T-helper 1 cell treated with Interleukin-12 subunit alpha and Interleukin-12 subunit beta and Interleukin-4 antibody, amounts not matched to agents 30 ng/mL and 1 ng/mL, for 36 hours (primary cell): ENCODE measurements at regions not wholly inside any gene's neighbourhood (a gene's known extent, or its start where the extent isn't known, plus 50 kb on each side); places are given as distances from the start of the nearest gene placed in this dataset.

ENCODE experiments used
- intact Hi-C: fragments of 100-400 bp; cut with micrococcal nuclease; formaldehyde crosslinking; loops from one replicate; pipeline ENCODE4 v1.15.1; 2024

DNA sequence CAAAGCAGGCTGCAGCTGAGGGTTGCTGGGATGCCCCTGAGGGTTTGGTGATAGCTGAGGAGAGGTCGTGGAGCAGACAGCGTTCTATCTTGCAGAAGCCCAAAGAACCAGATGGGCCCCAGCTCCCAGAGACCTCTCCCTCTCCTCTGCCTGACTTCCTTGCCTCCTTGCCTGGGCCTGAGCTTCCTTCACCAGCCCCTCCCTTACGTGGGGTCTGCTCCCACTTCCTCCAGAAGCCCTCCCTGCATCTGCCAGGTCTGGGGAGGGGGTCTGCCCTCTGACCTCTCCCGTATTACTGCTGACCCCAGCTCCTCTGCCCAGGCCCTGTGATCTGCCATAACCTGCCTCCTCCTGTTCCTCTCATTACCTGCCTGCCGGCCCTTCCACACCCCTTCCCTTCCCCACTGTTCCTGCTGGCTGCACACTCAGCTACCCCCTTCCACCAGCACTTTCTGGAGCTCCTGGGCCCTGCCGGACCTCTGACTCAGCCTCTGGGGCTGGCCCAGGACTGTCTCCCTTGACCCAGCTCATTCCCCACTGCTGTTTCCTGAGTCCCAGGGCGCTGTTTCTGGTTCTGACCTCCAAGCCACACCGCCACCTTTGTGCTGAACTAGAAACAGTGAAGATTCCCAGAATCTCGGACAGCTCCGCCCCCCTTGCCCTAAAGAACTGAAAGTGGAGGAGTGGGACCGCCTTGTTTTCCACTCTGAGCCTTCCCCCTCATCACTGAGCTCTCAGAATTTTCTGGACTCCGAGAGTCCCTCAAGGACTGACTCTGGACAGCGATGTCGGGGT is 237.7 kb upstream of the C1orf174 start:
- intact Hi-C loops: no loop called here

DNA sequence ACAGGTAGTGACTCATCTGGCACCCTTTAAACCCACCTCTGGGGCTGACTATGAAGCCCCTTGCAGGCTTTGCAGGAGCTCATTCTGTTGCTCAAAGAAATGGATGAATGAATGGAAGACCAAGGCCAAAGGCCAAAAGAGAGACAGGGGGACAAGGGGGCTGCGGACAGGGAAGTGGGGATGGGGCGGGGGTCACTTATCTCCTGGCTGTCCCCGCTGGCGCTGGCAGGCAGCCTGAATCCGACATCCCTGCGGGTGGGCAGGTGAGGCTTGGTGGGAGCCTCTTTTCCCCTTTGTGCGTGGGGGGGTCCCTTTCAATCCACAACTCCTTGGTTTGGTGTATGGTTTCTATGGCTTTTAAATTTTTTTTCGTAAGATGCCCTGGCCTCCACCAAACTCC is 239.6 kb upstream of the C1orf174 start:
- intact Hi-C loops: no loop called here

DNA sequence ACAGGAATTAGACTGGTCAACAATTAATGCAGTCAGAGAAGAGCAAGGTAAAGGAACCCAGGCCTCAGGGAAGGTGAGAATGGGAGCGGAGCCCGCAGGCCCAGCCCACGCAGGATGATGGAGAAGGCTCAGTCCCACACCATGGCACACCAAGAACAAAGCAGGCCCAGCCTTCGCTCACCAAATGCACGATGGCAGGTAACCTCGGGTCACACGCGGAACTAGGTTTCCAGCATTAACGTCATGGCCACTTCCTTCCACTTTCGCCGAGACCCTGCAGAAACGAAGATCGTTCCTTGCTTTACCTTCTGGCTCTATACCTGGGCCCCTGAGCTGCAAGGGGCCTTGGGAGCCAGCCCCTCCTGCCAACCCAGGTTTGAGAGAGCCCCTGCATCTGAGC is 240.2 kb upstream of the C1orf174 start:
- intact Hi-C loops: no loop called here

DNA sequence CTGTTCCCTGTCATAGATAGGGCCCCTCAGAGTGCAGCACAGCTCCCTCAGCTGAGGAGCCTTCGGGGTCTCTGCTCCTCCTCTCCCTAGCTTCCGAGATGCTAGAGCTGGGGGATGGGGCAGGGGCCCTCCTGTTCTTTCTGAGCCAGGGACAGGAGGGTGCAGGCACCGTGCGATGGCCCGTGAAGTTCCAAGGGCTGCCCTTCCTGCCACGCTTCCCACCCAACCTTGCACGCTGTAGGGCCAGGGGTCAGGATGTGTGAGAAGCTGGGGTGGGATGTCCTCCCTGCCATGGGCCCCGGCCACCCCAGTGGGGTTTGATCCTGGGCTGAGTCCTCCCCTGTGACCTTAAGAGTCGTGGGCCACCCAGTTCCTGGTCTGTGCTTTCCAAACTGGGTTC is 240.7 kb upstream of the C1orf174 start:
- intact Hi-C loops: no loop called here

DNA sequence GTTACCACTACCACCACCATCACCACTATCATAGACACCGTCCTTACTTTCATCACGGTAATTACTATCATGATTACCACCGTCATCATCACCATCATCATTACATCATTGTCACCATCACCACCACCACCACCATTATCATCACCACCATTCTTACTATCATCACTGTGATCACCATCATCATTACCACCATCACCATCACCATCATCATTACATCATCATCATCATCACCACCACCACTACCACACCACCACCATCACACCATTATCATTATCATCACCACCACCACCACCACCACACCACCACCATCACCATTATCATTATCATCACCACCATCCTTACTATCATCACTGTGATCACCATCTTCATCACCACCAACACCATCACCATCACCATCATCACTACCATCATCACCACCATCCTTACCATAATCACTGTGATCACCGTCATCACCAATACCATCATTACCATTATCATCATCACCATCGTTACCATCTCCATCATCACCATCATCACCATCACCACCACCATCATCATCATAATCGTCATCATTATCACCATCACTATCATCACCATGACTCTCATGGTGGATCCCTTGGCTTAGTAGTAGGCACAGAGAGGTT is 244.4 kb upstream of the C1orf174 start:
- intact Hi-C loops: no loop called here

DNA sequence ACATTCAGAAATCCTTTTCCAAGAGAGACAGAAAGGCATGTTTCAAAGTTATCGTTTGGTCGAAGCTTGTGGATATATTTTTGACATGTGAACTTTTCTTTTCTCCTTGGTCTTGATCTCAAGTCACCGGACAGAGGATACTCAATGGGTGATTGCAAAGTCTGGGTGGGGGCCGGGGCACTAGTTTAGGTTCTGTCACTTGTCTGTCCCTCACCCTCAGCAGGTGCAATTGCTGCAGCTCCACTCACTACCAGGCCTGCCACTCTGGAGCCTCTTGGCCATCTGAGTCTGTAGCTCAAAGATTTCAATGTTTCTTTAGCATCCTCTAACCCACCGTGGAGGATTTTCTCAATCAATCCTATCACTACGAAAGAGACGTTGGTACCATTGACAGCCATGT is 246.0 kb upstream of the C1orf174 start:
- intact Hi-C loops: no loop called here

DNA sequence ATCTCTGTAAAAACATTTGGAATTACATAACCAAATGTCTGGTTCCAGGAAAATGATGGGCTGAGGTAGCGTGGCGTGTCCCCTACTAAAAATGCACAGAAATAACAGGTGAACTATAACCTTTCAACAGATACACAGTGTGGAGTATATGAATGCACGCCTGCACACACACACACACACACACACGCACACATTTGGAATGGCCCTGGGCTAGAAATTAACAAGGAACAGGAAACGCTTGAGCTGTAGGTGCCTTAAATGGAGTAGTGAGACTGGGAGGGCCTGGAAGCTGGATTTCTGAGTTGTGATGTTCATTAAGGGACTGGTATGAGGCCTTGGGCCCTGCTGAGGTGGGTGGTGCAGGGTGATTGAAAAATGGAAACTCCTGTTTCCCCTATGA is 246.5 kb upstream of the C1orf174 start:
- intact Hi-C loops: no loop called here

DNA sequence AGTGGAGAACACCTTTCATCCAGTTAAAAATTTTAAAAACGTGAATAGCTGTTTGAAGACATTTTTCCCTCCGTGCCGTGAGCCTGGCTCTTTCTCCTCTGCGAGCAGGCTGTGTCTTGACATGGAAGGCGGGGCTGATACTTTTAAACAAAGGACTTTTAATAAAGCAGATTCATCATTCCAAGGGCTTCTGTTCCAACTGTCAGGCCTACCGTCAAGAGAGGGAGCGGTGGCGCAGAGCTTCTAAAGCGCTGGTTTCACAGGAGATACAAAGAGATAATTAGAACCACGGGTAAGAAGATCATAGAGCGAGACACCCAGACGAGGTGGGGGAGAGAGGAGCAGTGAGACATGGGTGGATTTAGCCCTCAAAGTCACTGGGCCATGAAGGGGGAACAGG is 247.4 kb upstream of the C1orf174 start:
- intact Hi-C loops: no loop called here

DNA sequence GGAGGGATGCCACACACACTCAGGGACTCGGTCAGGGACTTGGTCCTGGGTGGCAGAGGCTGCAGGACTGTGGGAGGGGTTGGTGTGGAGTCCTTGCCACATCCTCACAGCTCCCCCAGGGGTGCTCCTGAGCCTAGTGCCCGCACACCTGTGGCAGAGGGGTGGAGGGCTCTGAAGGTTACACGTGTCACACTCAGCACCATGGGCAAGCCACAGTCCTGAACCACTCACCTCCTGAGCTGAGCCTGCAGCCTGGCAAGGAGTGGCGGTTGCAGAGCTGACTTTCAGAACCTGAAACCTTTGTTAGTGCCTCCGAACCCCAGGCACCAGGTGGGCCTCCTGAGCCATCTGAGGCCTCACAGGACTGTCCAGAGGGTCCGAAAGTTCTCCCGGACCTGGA is 249.2 kb upstream of the C1orf174 start:
- intact Hi-C loops: no loop called here

DNA sequence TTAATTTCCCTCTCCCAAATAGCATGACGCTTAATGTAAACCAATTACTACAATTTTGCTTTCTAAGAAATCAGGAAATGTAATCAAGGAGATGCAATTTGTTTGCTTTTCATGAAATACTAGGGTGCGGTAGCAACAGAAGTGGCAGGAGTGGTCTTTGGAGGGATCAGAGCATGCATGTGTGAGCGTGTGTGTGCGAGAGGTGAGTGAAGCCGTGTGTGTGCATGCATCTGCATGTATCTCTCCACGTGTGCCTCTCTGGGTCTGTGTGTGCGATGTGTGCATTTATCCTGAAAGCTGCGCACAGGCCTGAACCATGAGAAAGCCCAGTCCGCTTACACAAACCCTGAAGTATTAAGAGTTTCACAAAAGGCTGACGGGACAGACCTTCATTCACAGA is 249.8 kb upstream of the C1orf174 start:
- intact Hi-C loops: no loop called here

DNA sequence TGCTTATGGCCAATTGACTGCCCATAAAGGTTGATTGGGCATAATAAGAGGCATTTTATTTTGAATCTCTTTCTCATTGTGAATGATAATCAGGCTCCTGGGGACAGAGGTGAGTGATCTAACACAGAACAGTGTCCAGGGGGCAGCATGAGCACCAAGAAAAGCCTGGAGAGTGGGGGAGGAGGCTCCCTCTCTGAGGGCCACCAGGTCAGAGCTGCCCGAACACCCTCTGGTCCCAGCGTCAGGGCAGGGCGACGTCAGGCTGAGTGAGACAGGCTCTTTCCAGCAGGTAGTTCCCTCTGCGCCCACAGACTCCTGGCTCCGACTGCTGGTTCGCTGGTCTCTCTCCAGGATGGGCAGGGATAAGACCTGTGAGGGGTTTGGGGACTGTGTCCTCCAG is 250.2 kb upstream of the C1orf174 start:
- intact Hi-C loops: no loop called here

DNA sequence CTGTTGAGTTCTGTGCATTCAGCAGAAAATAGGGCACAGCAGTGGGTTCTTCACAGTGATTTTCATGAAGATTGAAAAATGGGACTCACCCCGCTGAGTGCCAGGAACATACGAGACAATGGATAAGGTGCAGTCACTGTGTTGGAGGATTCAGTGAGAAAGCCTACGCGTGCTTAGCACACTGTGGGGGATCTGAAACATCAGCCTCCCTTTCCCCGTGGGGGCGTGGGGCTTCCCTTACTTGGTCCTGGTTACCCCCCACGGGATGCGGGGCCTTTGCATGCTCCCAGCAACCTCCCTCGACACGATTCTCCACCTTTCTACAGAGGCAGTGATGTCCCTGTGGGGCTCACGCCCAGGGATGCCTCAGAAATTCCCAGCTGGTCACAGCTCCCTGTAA is 252.2 kb upstream of the C1orf174 start:
- intact Hi-C loops: no loop called here

DNA sequence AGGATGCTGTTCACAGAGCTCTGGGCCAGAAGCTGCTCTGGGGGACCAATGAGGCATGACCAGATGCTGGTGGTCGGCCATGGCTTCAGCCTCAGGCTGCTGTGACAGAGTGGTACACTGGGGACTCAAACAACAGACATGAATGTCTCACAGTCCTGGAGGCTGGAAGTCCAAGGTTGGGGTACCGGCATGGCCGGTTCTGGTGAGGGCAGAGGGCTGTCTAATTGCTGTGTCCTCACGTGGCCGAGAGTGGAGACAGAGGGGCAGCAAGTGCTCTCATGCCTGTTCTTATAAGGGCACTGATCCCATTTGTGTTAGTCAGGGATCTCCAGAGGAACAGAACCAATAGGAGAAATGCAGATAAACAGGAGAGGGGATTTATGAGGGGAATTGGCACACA is 253.5 kb upstream of the C1orf174 start:
- intact Hi-C loops: no loop called here

DNA sequence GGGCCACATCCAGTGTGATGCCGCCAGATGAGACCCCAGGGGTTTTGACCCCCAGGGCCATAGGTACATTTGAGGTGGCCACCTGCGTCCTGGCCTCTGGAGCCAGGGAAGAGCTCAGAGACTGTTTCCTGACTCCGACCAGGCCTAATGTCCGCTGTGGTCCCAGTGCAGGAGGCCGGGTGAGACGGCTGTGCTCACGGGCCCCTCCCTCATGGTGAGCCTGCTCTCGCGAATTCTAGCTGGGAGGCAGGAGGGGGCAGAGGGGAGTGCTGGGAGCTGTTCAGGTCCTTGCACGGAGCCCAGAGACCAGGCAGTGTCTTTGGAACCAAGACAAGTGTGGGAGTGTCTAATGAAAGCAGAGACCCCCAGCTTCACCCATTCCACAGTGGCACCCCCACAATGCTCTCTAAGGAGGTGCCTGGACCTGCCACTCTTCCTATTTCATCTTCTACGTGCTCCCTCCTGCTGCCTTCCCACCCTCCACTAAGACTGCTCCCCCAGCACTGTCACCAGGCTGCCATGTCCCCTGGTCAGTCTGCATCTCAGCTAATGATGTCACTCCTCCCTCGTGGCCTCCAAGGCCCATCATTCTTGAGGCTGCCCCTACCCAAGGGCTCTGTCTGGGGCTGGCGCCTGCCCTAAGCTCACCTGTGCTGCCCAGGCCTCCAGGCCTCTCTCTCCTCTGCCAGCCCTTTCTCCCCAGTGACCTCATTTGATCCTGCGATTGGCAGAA is 256.3 kb upstream of the C1orf174 start:
- intact Hi-C loops: no loop called here

DNA sequence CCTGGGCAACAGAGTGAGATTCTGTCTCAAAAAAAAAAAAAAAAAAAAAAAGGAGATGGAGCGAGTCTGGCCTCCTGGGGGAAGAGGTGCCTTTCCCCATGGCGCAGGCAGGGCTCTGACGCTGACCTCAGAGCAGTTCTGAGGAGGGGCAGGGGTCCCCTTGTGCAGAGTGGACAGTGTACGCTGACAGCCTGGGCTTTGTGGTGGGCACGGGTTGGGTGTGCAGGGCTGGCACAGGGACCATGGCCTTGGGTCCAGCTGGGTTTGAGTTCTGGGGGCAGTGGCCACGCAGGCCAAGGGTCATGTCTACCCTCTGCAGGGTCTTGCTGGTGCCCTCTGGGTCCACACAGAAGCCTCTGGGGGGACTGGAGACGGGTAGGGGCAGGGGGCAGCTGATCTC is 260.1 kb upstream of the C1orf174 start:
- intact Hi-C loops: no loop called here

DNA sequence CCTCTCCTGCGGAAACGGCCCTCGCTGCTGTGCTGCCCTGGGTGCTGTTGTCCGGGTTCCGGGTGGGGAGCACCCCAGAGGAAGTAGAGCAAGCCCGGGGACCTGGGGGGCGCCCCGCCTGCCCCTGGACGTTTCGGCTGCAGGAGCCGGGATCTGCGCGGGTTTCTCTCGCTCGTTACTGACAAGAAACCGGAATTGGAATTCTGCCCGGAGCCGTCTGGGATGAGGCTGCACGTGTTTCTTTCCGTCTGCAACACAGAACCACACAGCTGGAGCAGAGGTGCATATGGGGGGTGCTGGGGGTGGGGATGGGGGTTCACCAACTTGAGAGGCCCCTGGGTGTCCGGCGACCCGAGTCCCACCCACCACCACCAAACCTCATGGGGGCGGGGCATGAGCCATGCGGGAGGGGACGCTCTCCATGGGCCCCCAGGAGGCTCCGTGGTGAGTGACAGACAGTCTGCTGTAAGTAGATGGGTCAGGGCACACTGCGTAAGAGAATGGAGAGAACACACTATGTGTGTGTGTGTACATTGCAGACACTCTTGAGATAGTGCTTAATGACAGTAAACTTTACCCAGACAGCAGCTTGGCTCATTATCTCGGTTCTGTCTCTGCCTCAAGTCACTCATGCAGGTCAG is 261.4 kb upstream of the C1orf174 start:
- intact Hi-C loops: no loop called here

DNA sequence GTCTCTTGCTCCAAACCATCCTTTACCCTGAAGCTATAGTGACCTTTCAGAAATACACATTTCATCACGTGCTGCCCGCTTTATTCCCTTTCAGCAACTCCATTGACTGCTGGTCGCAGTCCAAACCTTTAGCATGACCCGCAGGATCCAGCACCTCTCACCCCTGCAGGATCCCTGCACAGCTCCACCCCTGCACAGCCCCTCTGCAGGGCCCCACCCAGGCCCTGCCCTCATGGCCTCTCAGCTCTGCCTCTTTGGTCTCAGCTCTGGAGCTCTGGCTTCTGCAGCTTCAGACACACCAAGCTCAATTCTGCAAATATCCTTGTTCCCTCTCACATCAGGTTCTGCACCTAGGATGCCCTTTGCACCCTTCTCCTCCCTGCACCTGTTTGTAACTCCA is 264.9 kb upstream of the C1orf174 start:
- intact Hi-C loops: no loop called here

DNA sequence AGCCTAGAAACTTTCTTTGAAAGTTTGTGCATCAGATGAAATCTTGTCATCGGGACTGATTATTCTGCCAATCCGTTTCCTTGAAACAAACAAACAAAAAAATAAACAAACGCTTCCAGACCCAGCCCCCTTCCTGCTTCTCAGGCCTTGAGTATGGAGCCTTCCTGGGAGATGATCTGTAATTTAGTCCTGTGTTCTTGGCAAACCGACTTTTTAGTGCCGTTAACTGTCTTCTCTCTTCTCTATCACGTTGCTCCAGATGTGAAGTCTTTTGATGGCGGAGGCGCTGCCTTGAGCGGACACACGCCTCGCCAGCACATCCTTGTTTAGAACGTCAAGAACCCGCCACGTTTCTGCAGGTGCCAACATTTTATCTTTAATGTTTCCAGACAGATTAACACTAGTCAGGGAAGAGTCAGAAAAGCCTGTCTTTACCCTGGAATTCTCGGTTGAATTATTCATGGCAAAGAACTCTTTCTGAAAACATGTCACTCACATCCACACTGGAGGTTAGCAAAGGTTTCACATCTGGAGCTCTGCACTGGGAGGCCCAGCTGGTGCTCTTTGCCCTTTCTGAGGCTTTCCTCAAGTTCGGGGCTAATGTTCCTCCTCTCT is 265.7 kb upstream of the C1orf174 start:
- intact Hi-C loops: no loop called here

DNA sequence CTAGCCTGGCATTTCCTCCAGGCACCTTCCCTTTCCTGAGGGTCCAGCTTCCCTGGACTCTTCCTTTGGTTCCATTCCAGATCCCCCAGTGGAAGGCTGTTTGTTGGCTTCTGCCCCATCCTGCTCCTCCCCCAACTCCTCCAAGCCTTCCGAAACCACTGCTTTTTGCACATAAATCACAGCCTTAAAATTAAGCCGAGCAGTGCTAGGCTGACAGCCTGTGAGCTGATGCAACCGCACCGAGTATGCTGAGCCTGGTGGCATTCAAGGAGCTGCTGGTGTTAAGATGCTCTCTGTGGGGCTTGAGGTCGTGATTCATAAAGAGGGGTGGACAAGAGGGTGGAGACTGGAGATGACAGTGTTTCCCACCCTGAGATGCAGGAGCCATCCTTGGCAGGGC is 266.6 kb upstream of the C1orf174 start:
- intact Hi-C loops: no loop called here

DNA sequence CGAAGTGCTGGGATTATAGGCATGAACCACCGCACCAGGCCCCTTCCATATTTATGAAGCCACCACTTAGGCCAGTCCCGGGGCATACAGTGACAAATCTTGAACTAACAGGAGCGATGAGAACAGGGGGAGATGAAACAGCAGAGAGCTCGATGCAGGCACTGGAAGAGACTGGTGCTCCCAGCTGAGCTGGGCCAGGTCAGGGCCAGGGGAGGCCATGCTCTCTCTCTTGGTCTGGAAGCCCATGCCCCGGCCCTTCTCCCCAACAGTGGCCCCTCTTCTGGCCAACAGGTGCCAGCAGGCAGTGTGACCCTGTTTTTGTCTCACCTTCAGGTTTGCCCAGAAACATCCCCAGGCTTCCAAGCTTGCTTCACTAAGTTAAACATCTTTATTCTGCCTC is 269.9 kb upstream of the C1orf174 start:
- intact Hi-C loops: loop anchor here (10.0 kb wide), 1 partner anchor 485 kb away; the partner anchor contains the start of gene AJAP1

DNA sequence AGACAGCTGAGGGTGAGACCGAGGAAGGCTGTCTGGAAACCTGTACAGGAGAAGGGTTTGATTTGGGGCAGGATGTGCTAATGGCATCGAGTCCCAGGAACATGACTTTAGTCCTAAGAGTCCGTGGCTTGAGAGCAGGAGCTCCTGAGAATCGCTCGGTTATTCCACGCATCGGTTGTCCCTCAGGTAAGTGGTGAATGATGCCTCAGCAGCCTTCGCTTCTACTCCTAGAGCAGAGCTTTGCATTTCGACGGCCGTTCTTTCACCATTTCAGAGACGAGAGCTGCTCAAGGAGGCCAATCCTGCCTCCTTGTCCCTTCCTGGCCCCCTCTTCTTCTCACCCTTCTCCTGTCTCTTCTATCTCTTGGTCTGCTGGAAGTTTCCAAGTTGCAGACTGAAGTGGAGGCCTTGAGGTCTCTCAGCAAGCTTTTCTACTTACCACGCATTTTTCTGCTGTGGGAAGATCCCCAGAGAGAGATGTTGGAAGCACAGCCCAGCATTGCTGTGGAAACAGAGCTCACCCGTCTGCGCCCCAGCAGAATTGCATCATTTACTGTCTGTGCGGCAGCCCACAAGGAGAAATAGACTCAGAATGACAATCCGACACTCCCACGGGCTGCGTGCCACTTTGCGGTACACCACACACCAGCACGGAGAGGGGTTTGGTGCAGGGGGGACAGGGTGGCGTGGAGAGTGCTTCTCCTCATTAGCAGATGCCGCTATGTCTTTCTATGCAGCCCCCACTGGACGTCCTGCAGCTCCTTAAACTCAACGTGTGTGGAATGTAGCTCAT is 270.7 kb upstream of the C1orf174 start:
- intact Hi-C loops: loop anchor here (10.0 kb wide), 1 partner anchor 484 kb away; the partner anchor contains the start of gene AJAP1
